Activated CD4-positive, alpha-beta T cell treated with anti-CD3 and anti-CD28 coated beads, Interleukin-2, amount 50 U/mL, for 1 hour (primary cell): ENCODE measurements at regions not wholly inside any gene's neighbourhood (a gene's known extent, or its start where the extent isn't known, plus 50 kb on each side); places are given as distances from the start of the nearest gene placed in this dataset.

Experiments used
- DNase-seq: peaks from one replicate; pipeline ENCODE4 v3.0.0-alpha.2; 2020

- no peak for DNase-seq
Observed at GRCh38 chr6:156400487-156400886, 376.7 kb upstream of the ARID1B start.

- DNase-seq: no peak
Observed at GRCh38 chr6:156398966-156399365, 378.2 kb upstream of the ARID1B start.

- DNase-seq: no peak
Observed at GRCh38 chr6:156398371-156398770, 378.8 kb upstream of the ARID1B start.

- peak; percentile 30 for DNase-seq
Observed at GRCh38 chr6:156396791-156397418, 380.3 kb upstream of the ARID1B start.

- peak; percentile 18 for DNase-seq
Observed at GRCh38 chr6:156396068-156396771, 381.0 kb upstream of the ARID1B start.

- DNase-seq: peak; percentile 51
Observed at GRCh38 chr6:156395276-156395675, 381.9 kb upstream of the ARID1B start.

- DNase-seq: no peak
Observed at GRCh38 chr6:156392648-156393047, 384.5 kb upstream of the ARID1B start.

- DNase-seq: no peak
Observed at GRCh38 chr6:156391977-156392376, 385.2 kb upstream of the ARID1B start.

GRCh38 chr6:156391061-156391672, 386.0 kb upstream of the ARID1B start:
- no peak for DNase-seq

GRCh38 chr6:156390621-156391020, 386.6 kb upstream of the ARID1B start:
- DNase-seq: no peak

GRCh38 chr6:156389296-156389695, 387.9 kb upstream of the ARID1B start:
- no peak for DNase-seq

GRCh38 chr6:156387472-156387871, 389.7 kb upstream of the ARID1B start:
- no peak for DNase-seq

GRCh38 chr6:156383059-156383458, 394.1 kb upstream of the ARID1B start:
- DNase-seq: no peak

GRCh38 chr6:156379392-156380289, 397.5 kb upstream of the ARID1B start:
- DNase-seq: no peak

- no peak for DNase-seq
Observed at GRCh38 chr6:156378853-156379252, 398.3 kb upstream of the ARID1B start.

- no peak for DNase-seq
Observed at GRCh38 chr6:156376091-156376490, 401.1 kb upstream of the ARID1B start.

- DNase-seq: no peak
Observed at GRCh38 chr6:156359912-156360311, 417.3 kb upstream of the ARID1B start.

- no peak for DNase-seq
Observed at GRCh38 chr6:156352861-156353260, 424.3 kb upstream of the ARID1B start.

- no peak for DNase-seq
Observed at GRCh38 chr6:156351346-156351966, 425.7 kb upstream of the ARID1B start.

GRCh38 chr6:156350337-156350736, 426.8 kb upstream of the ARID1B start:
- DNase-seq: no peak

- DNase-seq: no peak
Observed at GRCh38 chr6:156348849-156349248, 428.3 kb upstream of the ARID1B start.

GRCh38 chr6:156348424-156348823, 428.8 kb upstream of the ARID1B start:
- DNase-seq: no peak

GRCh38 chr6:156347656-156348055, 429.5 kb upstream of the ARID1B start:
- no peak for DNase-seq
